Stimulated activated CD8-positive, alpha-beta memory T cell treated with anti-CD3 and anti-CD28 coated beads, Interleukin-7, amount 100 ng/mL, for 4 hours (primary cell): ENCODE measurements at regions not wholly inside any gene's neighbourhood (a gene's known extent, or its start where the extent isn't known, plus 50 kb on each side); places are given as distances from the start of the nearest gene placed in this dataset.
"Not testable (repeated sequence)": the region's sequence is repeated elsewhere in the genome, so short reads cannot be mapped to it uniquely, and the experiment has no call there.

Experiments used
- DNase-seq, 2 donors: peaks; one replicate each; pipeline ENCODE4 v3.0.0-alpha.2; 2020; ENCODE audit warnings: low read depth in 2 of 2

- DNase-seq, result no peak
Observed at GRCh38 chr22:22346401-22347107, 102.0 kb downstream of the VPREB1 start.

GRCh38 chr22:22348127-22348814 is 103.7 kb downstream of the VPREB1 start:
- DNase-seq, result no peak

GRCh38 chr22:22348815-22349454 is 104.3 kb downstream of the VPREB1 start:
- no peak for DNase-seq

GRCh38 chr22:22349455-22349836 is 104.9 kb downstream of the VPREB1 start:
- DNase-seq, result no peak

GRCh38 chr22:22351366-22351765 is 106.8 kb downstream of the VPREB1 start:
- DNase-seq, result no peak

GRCh38 chr22:22352371-22352999 is 107.9 kb downstream of the VPREB1 start:
- DNase-seq, result no peak

GRCh38 chr22:22355096-22355834 is 110.7 kb downstream of the VPREB1 start:
- no peak for DNase-seq

GRCh38 chr22:22357024-22357883 is 112.7 kb downstream of the VPREB1 start:
- DNase-seq, result peak; percentile 32 to 35

- no peak for DNase-seq
Observed at GRCh38 chr22:22358152-22358551, 113.6 kb downstream of the VPREB1 start.

GRCh38 chr22:22358686-22359085 is 114.1 kb downstream of the VPREB1 start:
- no peak for DNase-seq

- DNase-seq, result no peak
Observed at GRCh38 chr22:22359465-22359864, 114.9 kb downstream of the VPREB1 start.

GRCh38 chr22:22360014-22360413 is 115.4 kb downstream of the VPREB1 start:
- no peak for DNase-seq

GRCh38 chr22:22362311-22362710 is 117.7 kb downstream of the VPREB1 start:
- no peak for DNase-seq

- DNase-seq, result no peak
Observed at GRCh38 chr22:22362936-22363335, 118.3 kb downstream of the VPREB1 start.

- DNase-seq, result no peak
Observed at GRCh38 chr22:22364207-22364606, 119.6 kb downstream of the VPREB1 start.

GRCh38 chr22:22366537-22366936 is 122.0 kb downstream of the VPREB1 start:
- DNase-seq, result no peak

GRCh38 chr22:22368516-22368915 is 123.9 kb downstream of the VPREB1 start:
- no peak for DNase-seq

GRCh38 chr22:22369219-22369963 is 124.8 kb downstream of the VPREB1 start:
- DNase-seq, result not testable (repeated sequence)

GRCh38 chr22:22369964-22370270 is 125.3 kb downstream of the VPREB1 start:
- no peak for DNase-seq

GRCh38 chr22:22371031-22371541 is 126.5 kb downstream of the VPREB1 start:
- DNase-seq, result no peak
